ENCODE measurements at regions not wholly inside any gene's neighbourhood (a gene's known extent, or its start where the extent isn't known, plus 50 kb on each side); places are given as distances from the start of the nearest gene placed in this dataset.

GRCh38 chr5:1662559-1663085 lies 137.0 kb downstream of the MRPL36 start:
- TF ChIP-seq CTCF (IDR thresholded peaks at IDR 0.05) (no peak), EP300 (IDR thresholded peaks at IDR 0.05) (no peak), POLR2AphosphoS5 (IDR thresholded peaks at IDR 0.05) (no peak), POLR2A (IDR thresholded peaks at IDR 0.05) (no peak)
- H3K4me1 ChIP-seq = peaks cover 9 to 12% (median 10%) of the 10 kb centered on the region in 4 donors
- intact Hi-C loops (cut with DNase I; ENCODE audit: low total_unique reads) = no loop called here
- no peaks in the 10 kb centered on the region for H3K9me3 ChIP-seq
- no peaks in the 10 kb centered on the region for H3K36me3 ChIP-seq
- 79 to 88% (median 85%) methylated on average over 17 to 20 of the region's 20 CpGs for WGBS, 5 donors
- no peak overlapping the region for H3K4me3 ChIP-seq
- peaks cover 5 to 93% (median 57%) of the 10 kb centered on the region in 3 donors for H3K27me3 ChIP-seq
- no peak for DNase-seq
- no peak overlapping the region for H3K27ac ChIP-seq

- TF ChIP-seq CTCF (IDR thresholded peaks at IDR 0.05) = no peak
- no peak for TF ChIP-seq POLR2A (IDR thresholded peaks at IDR 0.05)
- TF ChIP-seq EP300 (IDR thresholded peaks at IDR 0.05) = no peak
- no peak for TF ChIP-seq POLR2AphosphoS5 (IDR thresholded peaks at IDR 0.05)
- Histone ChIP-seq H3K4me3 (no peak overlapping the region), H3K27me3 (peaks cover 5 to 93% (median 56%) of the 10 kb centered on the region in 3 donors), H3K9me3 (no peaks in the 10 kb centered on the region), H3K27ac (no peak overlapping the region), H3K36me3 (no peaks in the 10 kb centered on the region), H3K4me1 (peaks cover 4 to 7% (median 6%) of the 10 kb centered on the region in 4 donors)
- no peak for DNase-seq
- WGBS, 5 donors = 73 to 85% (median 75%) methylated on average over 21 to 23 of the region's 23 CpGs
- intact Hi-C loops (cut with DNase I; ENCODE audit: low total_unique reads) = no loop called here
Measured at GRCh38 chr5:1661831-1662558, 137.6 kb downstream of the MRPL36 start.

GRCh38 chr5:1661311-1661710 lies 137.6 kb upstream of the LPCAT1 start:
- 72 to 84% (median 80%) methylated on average over 12 to 13 of the region's 13 CpGs for WGBS, 5 donors
- Histone ChIP-seq H3K9me3 (no peaks in the 10 kb centered on the region), H3K27ac (no peak overlapping the region), H3K4me3 (no peak overlapping the region), H3K4me1 (peaks cover 0 to under 1% (median 0%) of the 10 kb centered on the region in 4 donors), H3K36me3 (no peaks in the 10 kb centered on the region), H3K27me3 (peaks cover 0 to 92% (median 56%) of the 10 kb centered on the region in 3 donors)
- TF ChIP-seq CTCF (IDR thresholded peaks at IDR 0.05) (no peak), POLR2A (IDR thresholded peaks at IDR 0.05) (no peak), POLR2AphosphoS5 (IDR thresholded peaks at IDR 0.05) (no peak), EP300 (IDR thresholded peaks at IDR 0.05) (no peak)
- no peak for DNase-seq
- intact Hi-C loops (cut with DNase I; ENCODE audit: low total_unique reads) = no loop called here

GRCh38 chr5:1660511-1660910 lies 136.8 kb upstream of the LPCAT1 start:
- no peak for DNase-seq
- no peaks in the 10 kb centered on the region for H3K4me1 ChIP-seq
- no peak overlapping the region for H3K4me3 ChIP-seq
- intact Hi-C loops (cut with DNase I; ENCODE audit: low total_unique reads) = no loop called here
- TF ChIP-seq POLR2A (IDR thresholded peaks at IDR 0.05) (no peak), CTCF (IDR thresholded peaks at IDR 0.05) (no peak), POLR2AphosphoS5 (IDR thresholded peaks at IDR 0.05) (no peak), EP300 (IDR thresholded peaks at IDR 0.05) (no peak)
- peaks cover 0 to 92% (median 55%) of the 10 kb centered on the region in 3 donors for H3K27me3 ChIP-seq
- WGBS, 5 donors = 59 to 78% (median 72%) methylated on average over 9 to 10 of the region's 10 CpGs
- no peaks in the 10 kb centered on the region for H3K9me3 ChIP-seq
- H3K27ac ChIP-seq = no peak overlapping the region
- H3K36me3 ChIP-seq = no peaks in the 10 kb centered on the region
